Body of pancreas (tissue), 4 donors: ENCODE measurements at regions not wholly inside any gene's neighbourhood (a gene's known extent, or its start where the extent isn't known, plus 50 kb on each side); places are given as distances from the start of the nearest gene placed in this dataset.

Experiments used
- CTCF ChIP-seq, 7 experiments: fragments of 450-650 bp in 4 of 7; fragments of 200-600 bp in 3 of 7; sonication (generic) in 3 of 7; IDR thresholded peaks; one replicate each; pipeline ENCODE4 v1.5.1; 2016 to 2019; ENCODE audit warnings: antibody characterized with exemption in 7 of 7
- POLR2A ChIP-seq, 3 donors: fragments of 450-650 bp; IDR thresholded peaks; one replicate each; pipeline ENCODE4 v1.6.1; 2016; ENCODE audit warnings: antibody characterized with exemption in 3 of 3, mild to moderate bottlenecking in 2 of 3

GRCh38 chr12:128069359-128069997 lies 197.5 kb upstream of the TMEM132C start:
- TF ChIP-seq POLR2A (IDR thresholded peaks at IDR 0.05) (no peak), CTCF (IDR thresholded peaks at IDR 0.05) (peak in 5 of 7 experiments; percentile 9 to 32 (median 24))
